D721Med (cell line): ENCODE measurements at regions not wholly inside any gene's neighbourhood (a gene's known extent, or its start where the extent isn't known, plus 50 kb on each side); places are given as distances from the start of the nearest gene placed in this dataset.

ENCODE experiments used
- DNase-seq: peaks from one replicate; pipeline ENCODE4 v3.0.0; 2011; ENCODE audit warnings: low spot score; ENCODE audit not compliant: insufficient read length
- FAIRE-seq: peaks from 2 replicates; lab custom pipeline; 2011; peaks lifted over from hg19 to GRCh38; lab: Jason Lieb, UNC
- CTCF ChIP-seq: IDR thresholded peaks from 2 replicates; pipeline ENCODE4 v1.5.1; 2012; ENCODE audit warnings: mild to moderate bottlenecking, control low read depth; ENCODE audit not compliant: insufficient read depth; ENCODE audit errors: missing control alignments

- no peak for TF ChIP-seq CTCF
- FAIRE-seq (no peak), DNase-seq (no peak)
Measured at GRCh38 chr2:133821107-133821760, 253.0 kb upstream of the NCKAP5 start.

- no peak for DNase-seq
- no peak for TF ChIP-seq CTCF
- FAIRE-seq = no peak
Measured at GRCh38 chr2:133822517-133823225, 254.4 kb upstream of the NCKAP5 start.

GRCh38 chr2:133823226-133823550 lies 254.9 kb upstream of the NCKAP5 start:
- FAIRE-seq (no peak), DNase-seq (no peak)

GRCh38 chr2:133824869-133825268 lies 256.6 kb upstream of the NCKAP5 start:
- FAIRE-seq = no peak
- no peak for DNase-seq
- no peak for TF ChIP-seq CTCF

More at GRCh38 chr2:133823226-133823550, 254.9 kb upstream of the NCKAP5 start:
- no peak for TF ChIP-seq CTCF

GRCh38 chr2:133825778-133826177 lies 257.5 kb upstream of the NCKAP5 start:
- DNase-seq (no peak), FAIRE-seq (no peak)
- TF ChIP-seq CTCF = no peak

- DNase-seq (no peak), FAIRE-seq (no peak)
- no peak for TF ChIP-seq CTCF
Measured at GRCh38 chr2:133828913-133829312, 260.6 kb upstream of the NCKAP5 start.

- TF ChIP-seq CTCF = no peak
- FAIRE-seq (no peak), DNase-seq (no peak)
Measured at GRCh38 chr2:133829450-133830020, 261.3 kb upstream of the NCKAP5 start.
